ENCODE measurements at regions not wholly inside any gene's neighbourhood (a gene's known extent, or its start where the extent isn't known, plus 50 kb on each side); places are given as distances from the start of the nearest gene placed in this dataset.

DNA sequence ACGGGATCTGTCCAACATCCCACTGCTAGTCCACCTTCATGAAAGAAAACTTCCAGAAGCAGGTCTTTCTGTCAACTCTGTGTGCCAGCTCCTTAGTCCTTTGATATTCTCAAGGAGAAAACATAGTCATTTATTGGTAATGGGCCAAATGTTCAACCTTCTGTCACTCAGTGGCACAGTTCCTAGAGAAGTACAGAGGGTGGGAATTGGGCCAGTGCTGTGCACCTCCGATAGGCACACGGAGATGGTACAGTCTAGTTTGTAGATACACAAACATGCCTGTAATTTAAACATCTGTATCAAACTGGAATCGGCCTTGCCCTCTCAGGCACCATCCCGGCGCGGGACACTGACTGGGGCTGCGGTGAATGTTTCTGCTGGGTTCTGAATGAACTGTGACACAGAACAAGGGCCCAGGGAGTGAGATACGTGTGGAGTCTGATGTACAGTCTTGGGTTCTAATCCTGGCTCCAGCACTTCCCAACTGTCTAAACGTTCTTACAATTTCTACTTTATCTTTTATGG is 213.9 kb upstream of the SHH start:
- Histone ChIP-seq H3K9me3 (no peaks in the 10 kb centered on the region), H3K36me3 (replicated peaks) (no peaks in the 10 kb centered on the region), H3K4me3 (no peak overlapping the region), H3K27me3 (ENCODE audit: low read depth) (no peaks in the 10 kb centered on the region), H3K4me1 (no peaks in the 10 kb centered on the region)
- in situ Hi-C loops (cut with MboI; ENCODE audit: low sequenced_read_pairs): no loop called here
- no peak for DNase-seq (ENCODE audit: low spot score in 2 of 2)

DNA sequence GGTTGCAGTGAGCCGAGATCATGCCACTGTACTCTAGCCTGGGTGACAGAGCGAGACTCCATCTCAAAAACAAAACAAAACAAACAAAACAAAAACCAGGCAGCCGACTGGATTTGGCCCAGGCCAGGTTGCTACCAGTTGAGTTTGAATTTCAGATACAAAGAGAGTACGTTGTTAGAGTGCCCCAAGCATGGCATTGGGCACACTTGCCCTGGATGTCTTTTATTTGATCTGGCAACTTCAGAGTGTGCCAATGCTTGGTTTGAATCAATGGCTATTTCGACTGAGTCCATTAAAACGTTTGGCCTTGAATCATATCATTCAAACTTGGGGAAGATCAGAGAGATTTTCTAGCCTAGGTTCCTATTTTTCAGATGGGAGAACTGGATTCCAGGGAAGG is 213.4 kb upstream of the SHH start:
- Histone ChIP-seq H3K9me3 (no peaks in the 10 kb centered on the region), H3K4me1 (no peaks in the 10 kb centered on the region), H3K36me3 (replicated peaks) (no peaks in the 10 kb centered on the region), H3K27me3 (ENCODE audit: low read depth) (no peaks in the 10 kb centered on the region), H3K4me3 (no peak overlapping the region)
- DNase-seq (ENCODE audit: low spot score in 2 of 2): no peak
- in situ Hi-C loops (cut with MboI; ENCODE audit: low sequenced_read_pairs): no loop called here

DNA sequence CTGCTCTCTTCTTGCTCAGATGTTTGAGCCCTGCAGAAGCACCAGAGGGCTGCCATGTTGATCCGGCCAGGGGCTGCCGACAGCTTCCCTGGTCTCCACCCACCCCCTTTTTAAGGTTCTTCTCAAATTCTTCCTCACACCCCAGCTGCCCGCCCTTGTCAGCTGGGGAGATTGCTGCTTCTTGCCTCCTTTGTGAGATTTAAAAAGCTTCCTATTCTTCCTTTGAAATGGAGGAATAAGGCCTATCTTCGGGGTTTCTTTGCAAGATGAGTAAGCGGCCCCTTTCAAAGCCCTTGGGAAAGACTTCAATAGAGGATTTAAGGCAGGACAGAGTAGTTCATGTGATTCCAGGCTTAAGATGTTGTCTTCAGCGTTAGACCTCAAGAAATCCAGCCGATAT is 211.9 kb upstream of the SHH start:
- H3K27me3 ChIP-seq (ENCODE audit: low read depth): no peaks in the 10 kb centered on the region
- H3K4me3 ChIP-seq: no peak overlapping the region
- in situ Hi-C loops (cut with MboI; ENCODE audit: low sequenced_read_pairs): no loop called here
- no peaks in the 10 kb centered on the region for H3K4me1 ChIP-seq
- no peaks in the 10 kb centered on the region for H3K36me3 ChIP-seq (replicated peaks)
- no peak for DNase-seq (ENCODE audit: low spot score in 2 of 2)
- no peaks in the 10 kb centered on the region for H3K9me3 ChIP-seq

DNA sequence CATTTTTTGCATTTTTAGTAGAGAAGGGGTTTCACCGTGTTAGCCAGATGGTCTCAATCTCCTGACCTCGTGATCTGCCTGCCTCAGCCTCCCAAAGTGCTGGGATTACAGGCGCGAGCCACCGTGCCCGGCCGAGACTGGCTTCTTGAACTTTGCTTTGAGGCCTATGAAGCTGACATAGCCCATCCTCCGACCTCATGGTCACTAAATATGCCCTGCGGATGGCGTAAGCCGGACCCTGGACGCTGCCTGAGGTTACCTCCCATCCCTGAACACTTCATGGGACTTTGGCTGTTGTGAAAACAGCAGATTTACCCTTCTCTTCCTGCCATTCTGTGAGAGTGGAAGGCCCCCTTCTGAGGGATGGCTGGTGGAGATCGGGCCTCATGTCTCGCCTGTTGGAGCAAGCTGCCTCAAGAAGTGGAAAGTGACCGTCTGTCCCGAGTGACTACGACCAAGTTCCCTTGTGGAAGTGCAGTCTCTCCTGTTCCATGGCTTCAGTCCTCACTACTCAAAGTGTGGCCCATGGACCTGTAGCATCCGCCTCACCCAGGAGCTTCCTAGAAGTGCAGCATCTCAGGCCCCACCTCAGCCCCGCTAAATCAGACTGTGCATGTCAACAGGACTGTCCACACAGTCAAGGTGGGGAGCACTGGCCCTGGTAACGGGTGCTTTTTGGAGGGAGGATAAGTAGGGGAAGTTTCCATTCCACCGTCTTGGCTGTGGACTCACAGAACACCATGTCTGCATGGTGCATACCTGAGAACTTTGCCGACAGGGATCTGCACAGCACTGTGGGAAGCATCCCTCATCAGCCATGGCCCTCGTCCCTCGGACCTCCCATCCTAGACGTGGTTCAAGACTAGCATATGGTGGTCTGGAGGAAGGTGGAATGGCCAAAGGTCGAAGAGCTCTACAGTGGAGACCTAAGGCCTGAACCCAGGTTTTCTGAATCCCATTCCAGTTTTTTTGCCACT is 210.5 kb upstream of the SHH start:
- DNase-seq (ENCODE audit: low spot score in 2 of 2): no peak
- H3K36me3 ChIP-seq (replicated peaks): no peaks in the 10 kb centered on the region
- H3K9me3 ChIP-seq: no peaks in the 10 kb centered on the region
- no peaks in the 10 kb centered on the region for H3K27me3 ChIP-seq (ENCODE audit: low read depth)
- no peak overlapping the region for H3K4me3 ChIP-seq
- in situ Hi-C loops (cut with MboI; ENCODE audit: low sequenced_read_pairs): no loop called here
- no peaks in the 10 kb centered on the region for H3K4me1 ChIP-seq

DNA sequence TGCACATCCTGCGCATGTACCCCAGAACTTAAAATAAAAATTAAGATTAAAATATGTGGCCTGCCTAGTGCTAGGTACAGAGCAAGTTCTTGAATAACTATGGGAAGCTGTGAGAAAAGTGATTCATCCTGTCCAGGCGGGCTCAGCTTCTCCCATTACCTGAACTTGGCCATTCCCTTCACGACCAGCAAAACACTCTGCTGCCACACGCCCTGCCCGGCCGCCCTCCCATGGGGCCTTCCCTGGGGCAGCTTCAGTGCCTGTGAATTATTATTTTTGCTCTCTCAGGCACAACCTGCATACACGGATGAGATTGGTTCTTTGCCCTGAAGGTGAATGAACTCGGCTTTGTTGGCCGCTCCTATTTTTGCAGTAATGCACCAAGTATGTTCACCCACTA is 209.2 kb upstream of the SHH start:
- no peaks in the 10 kb centered on the region for H3K36me3 ChIP-seq (replicated peaks)
- no peaks in the 10 kb centered on the region for H3K27me3 ChIP-seq (ENCODE audit: low read depth)
- no peak overlapping the region for H3K4me3 ChIP-seq
- DNase-seq (ENCODE audit: low spot score in 2 of 2): no peak
- in situ Hi-C loops (cut with MboI; ENCODE audit: low sequenced_read_pairs): no loop called here
- no peaks in the 10 kb centered on the region for H3K4me1 ChIP-seq
- H3K9me3 ChIP-seq: no peaks in the 10 kb centered on the region

DNA sequence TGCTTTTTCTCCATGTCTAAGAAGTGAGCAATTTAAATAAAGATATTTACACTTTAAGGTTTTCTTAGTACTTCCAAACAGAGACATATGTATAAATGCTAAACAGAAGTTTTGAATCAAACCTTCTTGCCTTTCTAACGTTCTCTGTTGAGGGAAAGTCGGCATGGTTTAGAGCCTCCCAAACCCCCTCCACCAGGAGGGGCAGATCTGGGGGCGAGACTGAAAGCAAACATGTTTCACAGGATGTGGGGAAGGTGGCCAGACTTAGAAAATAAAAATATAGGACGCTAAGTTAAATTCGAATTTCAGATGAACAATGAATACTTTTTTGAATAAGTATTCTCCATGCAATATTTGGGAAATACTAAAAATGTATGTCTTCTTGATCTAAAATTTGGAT is 208.3 kb upstream of the SHH start:
- no peaks in the 10 kb centered on the region for H3K36me3 ChIP-seq (replicated peaks)
- no peaks in the 10 kb centered on the region for H3K9me3 ChIP-seq
- no peak overlapping the region for H3K4me3 ChIP-seq
- no peaks in the 10 kb centered on the region for H3K27me3 ChIP-seq (ENCODE audit: low read depth)
- in situ Hi-C loops (cut with MboI; ENCODE audit: low sequenced_read_pairs): no loop called here
- no peaks in the 10 kb centered on the region for H3K4me1 ChIP-seq
- no peak for DNase-seq (ENCODE audit: low spot score in 2 of 2)

DNA sequence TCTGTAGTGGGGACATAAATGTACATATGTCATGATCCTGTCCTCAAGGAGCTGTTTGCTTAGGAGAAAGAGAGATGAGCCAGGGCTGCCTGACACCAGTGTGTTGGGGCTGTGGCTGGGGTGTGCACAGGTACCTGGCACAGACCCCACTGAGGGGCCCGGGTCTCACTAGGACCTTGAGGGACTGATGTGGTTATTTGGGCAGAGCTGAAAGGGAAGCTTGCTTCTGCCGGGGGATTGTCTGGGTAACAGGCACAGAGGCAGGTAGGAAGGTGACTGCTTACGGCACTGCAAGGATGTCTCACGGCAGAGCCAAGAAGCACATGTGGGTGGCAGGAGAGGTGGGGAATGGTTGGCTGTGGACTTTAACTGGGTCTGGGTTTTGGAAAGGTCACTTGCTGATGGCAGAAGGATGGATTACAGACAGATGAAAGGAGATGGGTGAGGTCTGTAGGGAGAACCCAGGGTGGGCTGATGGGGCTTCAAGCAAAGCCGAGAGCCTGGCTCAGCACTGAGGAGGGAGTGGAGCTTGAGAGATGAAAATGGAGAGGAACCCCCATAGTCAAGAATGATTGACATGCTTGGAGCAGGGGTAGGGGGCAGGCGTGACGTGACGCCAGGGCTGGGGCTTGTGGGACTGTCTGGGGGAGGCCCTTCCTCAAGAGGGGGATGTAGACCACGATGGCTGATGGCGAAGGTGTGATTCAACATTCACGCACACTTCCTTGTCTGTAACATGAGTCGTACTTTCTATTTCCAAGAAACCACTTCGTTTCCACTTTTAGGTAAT is 207.7 kb upstream of the SHH start:
- Histone ChIP-seq H3K36me3 (replicated peaks) (no peaks in the 10 kb centered on the region), H3K4me3 (no peak overlapping the region), H3K27me3 (ENCODE audit: low read depth) (no peaks in the 10 kb centered on the region), H3K9me3 (no peaks in the 10 kb centered on the region), H3K4me1 (no peaks in the 10 kb centered on the region)
- no peak for DNase-seq (ENCODE audit: low spot score in 2 of 2)
- in situ Hi-C loops (cut with MboI; ENCODE audit: low sequenced_read_pairs): no loop called here

DNA sequence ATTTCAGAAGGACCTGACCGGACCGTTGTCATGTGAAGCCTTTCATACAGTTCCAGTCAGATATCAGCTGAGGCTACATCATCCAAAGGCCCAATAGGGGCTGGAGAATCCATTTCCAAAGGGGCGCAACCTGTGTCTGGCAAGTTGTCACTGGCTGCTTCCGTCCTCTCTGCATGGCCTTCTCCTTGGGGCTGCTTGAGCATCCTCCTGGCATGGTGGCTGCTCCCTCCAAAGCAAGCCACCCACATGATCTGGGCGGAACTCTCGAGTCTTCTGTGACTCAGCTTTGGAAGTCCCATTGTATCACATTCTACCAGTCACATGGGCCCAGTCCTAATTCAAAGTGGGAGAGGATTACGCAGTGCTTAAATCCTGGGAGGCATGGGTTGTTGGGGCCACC is 207.0 kb upstream of the SHH start:
- Histone ChIP-seq H3K4me3 (no peak overlapping the region), H3K36me3 (replicated peaks) (no peaks in the 10 kb centered on the region), H3K4me1 (no peaks in the 10 kb centered on the region), H3K9me3 (no peaks in the 10 kb centered on the region), H3K27me3 (ENCODE audit: low read depth) (no peaks in the 10 kb centered on the region)
- in situ Hi-C loops (cut with MboI; ENCODE audit: low sequenced_read_pairs): no loop called here
- no peak for DNase-seq (ENCODE audit: low spot score in 2 of 2)

DNA sequence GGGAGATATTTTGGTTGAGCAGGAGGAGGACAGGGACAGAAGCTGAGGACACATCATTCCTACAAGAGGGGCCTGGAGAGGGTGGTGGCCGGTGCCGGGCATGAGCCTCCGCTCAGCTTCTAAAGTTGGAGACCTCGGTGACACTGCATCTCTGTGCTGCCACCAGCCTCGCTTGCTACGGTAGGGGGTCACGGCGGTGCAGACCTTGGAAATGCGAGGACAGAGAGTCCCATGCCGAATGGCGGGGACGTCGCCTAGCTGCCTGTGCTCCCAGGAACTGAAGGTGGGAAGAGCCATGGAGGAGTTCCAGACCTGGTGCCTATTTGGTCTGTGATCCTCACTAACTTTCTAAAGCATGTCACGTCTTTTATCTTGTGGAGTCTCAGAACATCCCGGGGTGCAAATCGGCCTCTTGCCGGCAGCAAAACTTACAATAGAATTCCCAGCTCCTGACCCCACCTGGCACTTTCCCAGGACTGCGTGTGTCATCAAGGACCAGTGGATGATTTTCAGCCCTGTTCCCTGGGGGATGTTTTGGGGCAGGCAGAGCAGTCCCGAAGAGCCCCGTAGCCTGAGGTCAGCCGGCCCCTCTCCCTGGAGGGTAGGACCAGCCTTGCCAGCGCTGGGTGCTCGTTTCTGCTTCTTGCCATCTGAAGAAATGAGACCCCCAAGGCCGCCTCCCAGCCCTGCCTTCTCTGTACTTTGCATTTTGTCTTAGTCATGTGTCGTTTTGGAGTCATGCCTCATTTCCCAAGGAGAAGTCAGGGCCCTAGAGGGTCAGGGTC is 205.8 kb upstream of the SHH start:
- in situ Hi-C loops (cut with MboI; ENCODE audit: low sequenced_read_pairs): no loop called here
- no peaks in the 10 kb centered on the region for H3K4me1 ChIP-seq
- H3K27me3 ChIP-seq (ENCODE audit: low read depth): no peaks in the 10 kb centered on the region
- H3K9me3 ChIP-seq: no peaks in the 10 kb centered on the region
- DNase-seq (ENCODE audit: low spot score in 2 of 2): no peak
- H3K36me3 ChIP-seq (replicated peaks): no peaks in the 10 kb centered on the region
- H3K4me3 ChIP-seq: no peak overlapping the region

DNA sequence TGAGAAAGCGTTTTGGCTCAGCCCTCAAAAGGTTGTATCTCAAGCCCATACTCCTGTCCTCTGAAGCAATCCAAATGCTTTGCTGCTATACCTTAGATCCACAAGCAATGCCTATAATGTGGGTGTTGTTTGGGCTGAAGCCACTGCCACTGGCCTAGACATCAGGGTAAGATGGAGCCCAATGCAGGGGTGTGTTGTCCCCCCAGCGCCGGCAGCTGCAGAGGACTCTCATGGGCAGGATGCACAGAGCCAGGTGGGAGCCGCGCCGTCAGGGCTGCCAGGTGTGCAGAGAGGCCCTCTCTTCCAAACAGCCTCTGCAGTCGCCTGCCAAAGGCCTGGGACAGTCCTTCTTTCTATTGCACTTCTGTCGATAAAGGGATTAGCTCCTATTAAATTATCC is 205.2 kb upstream of the SHH start:
- H3K4me3 ChIP-seq: no peak overlapping the region
- DNase-seq (ENCODE audit: low spot score in 2 of 2): no peak
- H3K27me3 ChIP-seq (ENCODE audit: low read depth): no peaks in the 10 kb centered on the region
- H3K4me1 ChIP-seq: no peaks in the 10 kb centered on the region
- in situ Hi-C loops (cut with MboI; ENCODE audit: low sequenced_read_pairs): no loop called here
- no peaks in the 10 kb centered on the region for H3K36me3 ChIP-seq (replicated peaks)
- no peaks in the 10 kb centered on the region for H3K9me3 ChIP-seq

DNA sequence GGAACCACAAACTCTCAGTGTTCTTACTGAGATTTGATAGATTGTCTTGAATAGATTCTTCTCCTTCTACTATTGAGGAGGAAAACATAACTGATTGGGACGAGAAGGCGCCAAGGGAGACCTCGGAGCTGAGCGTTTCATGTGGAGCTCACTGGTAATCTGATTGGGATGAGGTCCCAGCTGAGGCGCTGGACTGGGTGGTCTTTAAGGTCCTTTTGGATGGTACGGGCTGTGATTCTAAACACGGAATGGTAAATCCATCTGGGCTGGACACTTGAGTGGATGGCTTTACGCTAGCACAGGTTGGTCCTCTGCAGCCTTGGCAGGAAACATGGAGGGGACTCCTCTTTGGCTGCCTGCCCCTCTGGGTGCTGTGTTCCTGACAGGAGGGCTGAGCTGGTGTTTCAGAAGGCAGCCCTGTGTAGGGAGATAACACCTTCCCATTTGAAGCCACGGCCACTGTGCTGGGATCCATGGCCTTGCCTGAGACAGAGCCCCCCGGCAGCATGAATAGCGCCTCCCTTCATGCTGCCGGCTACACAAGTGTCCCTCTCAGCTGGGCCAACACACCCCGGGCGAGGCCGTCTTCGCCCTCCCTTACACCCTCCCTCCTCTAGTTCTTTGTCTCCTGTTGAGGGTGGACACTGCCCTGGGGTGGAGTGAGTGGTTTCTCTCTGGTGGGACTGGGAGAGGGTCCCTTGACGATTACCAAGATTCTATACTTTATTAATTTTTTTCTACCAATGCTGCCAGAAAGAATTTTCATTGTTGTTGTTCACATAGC is 203.2 kb upstream of the SHH start:
- no peak overlapping the region for H3K4me3 ChIP-seq
- no peak for DNase-seq (ENCODE audit: low spot score in 2 of 2)
- no peaks in the 10 kb centered on the region for H3K36me3 ChIP-seq (replicated peaks)
- no peaks in the 10 kb centered on the region for H3K9me3 ChIP-seq
- no peaks in the 10 kb centered on the region for H3K4me1 ChIP-seq
- no peaks in the 10 kb centered on the region for H3K27me3 ChIP-seq (ENCODE audit: low read depth)
- in situ Hi-C loops (cut with MboI; ENCODE audit: low sequenced_read_pairs): no loop called here

DNA sequence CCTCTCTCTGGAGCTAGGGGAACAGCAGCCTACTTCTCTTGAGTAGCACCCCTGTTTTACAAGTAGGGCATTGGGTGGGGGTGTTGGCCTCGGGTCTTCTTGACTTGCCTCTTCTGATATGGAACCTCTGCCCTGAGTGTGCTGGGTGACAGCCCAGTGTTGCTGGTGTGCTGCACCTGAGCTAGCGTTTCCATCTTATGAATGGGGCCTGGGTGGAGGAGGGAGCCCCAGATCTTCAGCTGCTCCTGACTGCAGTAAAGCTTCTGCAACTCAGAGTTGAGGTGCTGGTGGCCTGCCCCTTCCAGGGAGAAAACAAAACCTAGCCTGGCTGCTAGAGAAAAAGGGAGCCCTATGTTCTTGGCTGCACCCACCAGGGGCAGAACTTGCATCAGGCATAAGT is 202.5 kb upstream of the SHH start:
- DNase-seq (ENCODE audit: low spot score in 2 of 2): no peak
- in situ Hi-C loops (cut with MboI; ENCODE audit: low sequenced_read_pairs): no loop called here
- H3K9me3 ChIP-seq: no peaks in the 10 kb centered on the region
- no peaks in the 10 kb centered on the region for H3K36me3 ChIP-seq (replicated peaks)
- no peak overlapping the region for H3K4me3 ChIP-seq
- no peaks in the 10 kb centered on the region for H3K27me3 ChIP-seq (ENCODE audit: low read depth)
- H3K4me1 ChIP-seq: no peaks in the 10 kb centered on the region

DNA sequence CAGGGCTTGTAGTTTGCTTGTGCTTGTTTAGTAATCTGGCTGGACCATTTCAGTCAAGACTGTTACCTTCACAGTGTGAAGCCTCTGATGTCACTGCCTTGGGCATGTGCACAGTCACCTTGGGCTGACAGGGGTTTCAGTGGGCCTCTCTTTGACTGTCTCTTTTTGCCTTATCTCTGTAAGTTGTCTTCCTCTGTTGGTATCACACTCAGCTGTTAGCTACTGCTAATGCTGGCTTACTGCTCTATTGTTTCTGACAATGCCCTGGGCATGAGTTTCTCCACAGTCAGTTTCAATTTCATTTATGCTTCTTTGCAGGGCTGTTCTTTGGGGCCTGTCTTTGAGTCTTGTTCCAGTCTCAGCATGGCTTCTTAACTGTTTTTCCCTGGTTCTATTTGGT is 201.9 kb upstream of the SHH start:
- Histone ChIP-seq H3K27me3 (ENCODE audit: low read depth) (no peaks in the 10 kb centered on the region), H3K9me3 (no peaks in the 10 kb centered on the region), H3K4me3 (no peak overlapping the region), H3K36me3 (replicated peaks) (no peaks in the 10 kb centered on the region), H3K4me1 (no peaks in the 10 kb centered on the region)
- DNase-seq (ENCODE audit: low spot score in 2 of 2): no peak
- in situ Hi-C loops (cut with MboI; ENCODE audit: low sequenced_read_pairs): no loop called here

Measured in HAP-1 (cell line).